ENCODE measurements at regions not wholly inside any gene's neighbourhood (a gene's known extent, or its start where the extent isn't known, plus 50 kb on each side); places are given as distances from the start of the nearest gene placed in this dataset.

DNA sequence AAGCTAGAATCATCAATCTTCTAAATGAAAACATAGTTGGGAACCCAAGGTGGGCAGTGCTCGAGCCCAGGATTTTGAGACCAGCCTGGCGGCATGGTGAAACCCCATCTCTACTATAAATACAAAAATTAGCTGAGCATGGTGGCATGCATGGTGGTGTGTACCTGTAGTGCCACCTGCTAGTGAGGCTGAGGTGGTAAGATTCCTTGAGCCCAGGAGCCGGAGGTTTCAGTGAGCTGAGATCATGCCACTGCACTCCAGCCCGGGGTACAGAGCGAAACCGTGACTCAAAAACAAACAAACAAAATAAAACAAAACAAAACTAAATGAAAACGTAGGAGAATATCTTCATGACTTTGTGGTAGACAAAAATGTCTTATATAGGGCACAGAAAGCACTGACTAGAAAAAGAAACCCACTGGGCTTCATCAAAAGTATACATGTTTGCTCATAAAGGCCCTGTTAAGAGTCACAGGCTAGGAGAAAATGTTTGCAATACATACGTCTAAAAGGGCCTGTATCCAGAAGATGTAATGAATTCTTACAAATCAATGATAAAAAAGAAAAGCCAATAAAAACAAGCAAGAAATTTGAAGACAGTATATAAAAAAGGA, 353.6 kb downstream of the FGF9 start:
- H3K4me3 ChIP-seq (ENCODE audit: low read length in 3 of 3), result no peak overlapping the region
- H3K27ac ChIP-seq (ENCODE audit: low read depth, low read length), result no peak overlapping the region

DNA sequence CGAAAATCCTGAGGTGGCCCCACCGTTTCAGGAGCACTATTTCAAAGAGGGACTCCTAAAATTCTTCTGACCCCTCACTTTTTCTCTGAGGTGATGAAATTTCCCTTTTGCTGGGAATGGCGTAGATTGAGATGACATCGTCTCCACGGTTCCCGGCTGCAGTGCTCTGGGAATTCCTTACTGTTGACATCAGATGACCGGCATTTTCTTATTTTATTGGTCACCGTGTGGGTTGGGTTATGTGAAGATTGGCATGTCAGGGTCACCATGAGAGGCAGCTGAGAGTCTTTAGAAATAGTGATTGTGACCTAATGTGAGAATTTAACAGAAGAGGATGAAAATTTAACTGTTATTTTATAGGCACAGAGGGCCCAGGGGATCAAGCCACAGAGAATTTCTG, 356.7 kb downstream of the FGF9 start:
- H3K9me3 ChIP-seq (ENCODE audit: control insufficient read depth in 3 of 3, low read length in 3 of 3), result no peaks in the 10 kb centered on the region
- no peak overlapping the region for H3K27ac ChIP-seq (ENCODE audit: low read depth, low read length)
- no peaks in the 10 kb centered on the region for H3K4me1 ChIP-seq (ENCODE audit: control insufficient read depth in 3 of 3, insufficient read depth in 3 of 3, low read length in 3 of 3)
- no peak overlapping the region for H3K4me3 ChIP-seq (ENCODE audit: low read length in 3 of 3)
- H3K27me3 ChIP-seq (ENCODE audit: control insufficient read depth in 3 of 3, insufficient read depth in 3 of 3, low read length in 3 of 3), result no peaks in the 10 kb centered on the region
- no peaks in the 10 kb centered on the region for H3K36me3 ChIP-seq (ENCODE audit: control insufficient read depth in 3 of 3, insufficient read depth in 3 of 3, low read length in 3 of 3)
- H3K9ac ChIP-seq (ENCODE audit: low read depth in 1 of 3, low read length in 3 of 3), result no peak overlapping the region

More for the DNA sequence above, 353.6 kb downstream of the FGF9 start:
- H3K27me3 ChIP-seq (ENCODE audit: control insufficient read depth in 3 of 3, insufficient read depth in 3 of 3, low read length in 3 of 3), result no peaks in the 10 kb centered on the region
- H3K36me3 ChIP-seq (ENCODE audit: control insufficient read depth in 3 of 3, insufficient read depth in 3 of 3, low read length in 3 of 3), result no peaks in the 10 kb centered on the region
- H3K9ac ChIP-seq (ENCODE audit: low read depth in 1 of 3, low read length in 3 of 3), result no peak overlapping the region
- no peaks in the 10 kb centered on the region for H3K4me1 ChIP-seq (ENCODE audit: control insufficient read depth in 3 of 3, insufficient read depth in 3 of 3, low read length in 3 of 3)
- no peaks in the 10 kb centered on the region for H3K9me3 ChIP-seq (ENCODE audit: control insufficient read depth in 3 of 3, low read length in 3 of 3)

DNA sequence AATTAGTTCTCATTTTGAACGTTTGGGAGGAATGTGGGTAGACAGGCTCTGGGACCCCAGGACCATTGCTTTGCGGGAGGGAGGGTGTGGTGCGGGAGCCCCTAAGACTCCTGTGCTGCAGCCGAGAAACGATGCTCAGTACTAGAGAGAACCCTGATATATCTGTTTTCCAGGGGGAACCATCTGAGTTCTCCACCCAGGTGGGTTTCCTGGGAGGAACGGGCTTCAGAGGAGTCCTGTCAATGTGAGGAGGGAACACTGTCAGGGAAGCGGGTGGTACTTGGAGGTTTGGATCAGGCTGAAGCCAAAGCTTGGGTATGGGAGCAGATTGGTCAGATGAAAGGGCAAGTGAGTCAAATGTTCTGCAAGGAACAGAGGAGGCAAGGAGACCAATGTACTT, 358.0 kb downstream of the FGF9 start:
- no peaks in the 10 kb centered on the region for H3K36me3 ChIP-seq (ENCODE audit: control insufficient read depth in 3 of 3, insufficient read depth in 3 of 3, low read length in 3 of 3)
- H3K27me3 ChIP-seq (ENCODE audit: control insufficient read depth in 3 of 3, insufficient read depth in 3 of 3, low read length in 3 of 3), result no peaks in the 10 kb centered on the region
- H3K9ac ChIP-seq (ENCODE audit: low read depth in 1 of 3, low read length in 3 of 3), result no peak overlapping the region
- H3K27ac ChIP-seq (ENCODE audit: low read depth, low read length), result no peak overlapping the region
- H3K4me1 ChIP-seq (ENCODE audit: control insufficient read depth in 3 of 3, insufficient read depth in 3 of 3, low read length in 3 of 3), result no peaks in the 10 kb centered on the region
- H3K9me3 ChIP-seq (ENCODE audit: control insufficient read depth in 3 of 3, low read length in 3 of 3), result no peaks in the 10 kb centered on the region
- no peak overlapping the region for H3K4me3 ChIP-seq (ENCODE audit: low read length in 3 of 3)

DNA sequence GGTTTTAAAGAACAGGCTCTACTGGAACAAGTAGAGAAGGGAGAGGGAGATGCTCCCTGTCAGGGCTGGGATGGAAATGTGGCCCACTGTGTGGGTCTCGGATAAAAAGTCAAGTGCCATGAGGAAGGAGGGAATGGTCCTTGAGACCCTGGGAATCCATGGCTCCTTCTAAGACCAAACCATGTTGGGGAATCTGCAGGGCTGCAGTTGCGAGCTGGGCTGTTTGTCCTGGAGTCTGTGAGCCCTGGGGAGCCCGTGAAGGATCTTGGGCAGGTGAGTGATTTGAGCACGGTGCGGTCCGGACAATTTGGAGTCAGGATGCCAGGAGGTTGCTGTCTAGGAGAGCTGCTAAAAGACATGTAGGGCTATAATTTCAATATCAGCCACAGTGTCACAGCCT, 359.4 kb downstream of the FGF9 start:
- Histone ChIP-seq H3K36me3 (ENCODE audit: control insufficient read depth in 3 of 3, insufficient read depth in 3 of 3, low read length in 3 of 3) (no peaks in the 10 kb centered on the region), H3K4me3 (ENCODE audit: low read length in 3 of 3) (no peak overlapping the region), H3K9ac (ENCODE audit: low read depth in 1 of 3, low read length in 3 of 3) (no peak overlapping the region), H3K9me3 (ENCODE audit: control insufficient read depth in 3 of 3, low read length in 3 of 3) (no peaks in the 10 kb centered on the region), H3K4me1 (ENCODE audit: control insufficient read depth in 3 of 3, insufficient read depth in 3 of 3, low read length in 3 of 3) (no peaks in the 10 kb centered on the region), H3K27ac (ENCODE audit: low read depth, low read length) (no peak overlapping the region), H3K27me3 (ENCODE audit: control insufficient read depth in 3 of 3, insufficient read depth in 3 of 3, low read length in 3 of 3) (no peaks in the 10 kb centered on the region)

DNA sequence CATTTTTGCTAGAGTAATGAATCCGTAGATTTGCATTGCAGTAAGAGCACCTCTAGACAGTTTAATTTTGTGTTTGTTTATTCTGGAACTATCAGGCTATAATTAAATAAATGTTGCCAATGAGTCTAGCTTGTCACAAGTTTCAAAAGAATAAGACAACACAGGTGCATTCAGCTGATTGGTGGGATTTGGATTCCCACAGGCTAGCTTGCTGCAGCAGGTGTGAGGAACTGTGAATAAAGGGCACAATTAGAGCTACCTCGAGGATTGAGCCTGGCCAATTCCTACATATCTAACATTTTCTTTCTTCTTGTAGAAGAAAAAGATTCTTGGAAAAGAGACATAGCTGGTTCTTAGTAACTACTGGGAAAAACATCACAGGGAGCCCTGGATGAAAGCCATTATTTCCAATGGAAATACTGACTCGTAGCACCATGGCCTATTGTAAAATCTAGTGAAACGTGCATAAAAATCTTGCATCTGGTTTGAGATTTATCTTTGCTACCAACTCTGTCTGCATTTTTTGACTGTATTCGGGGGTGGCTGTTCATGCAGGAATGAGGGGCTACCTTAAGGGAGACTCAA, 360.9 kb downstream of the FGF9 start:
- Histone ChIP-seq H3K4me3 (ENCODE audit: low read length in 3 of 3) (no peak overlapping the region), H3K27ac (ENCODE audit: low read depth, low read length) (no peak overlapping the region), H3K9ac (ENCODE audit: low read depth in 1 of 3, low read length in 3 of 3) (no peak overlapping the region), H3K27me3 (ENCODE audit: control insufficient read depth in 3 of 3, insufficient read depth in 3 of 3, low read length in 3 of 3) (no peaks in the 10 kb centered on the region), H3K4me1 (ENCODE audit: control insufficient read depth in 3 of 3, insufficient read depth in 3 of 3, low read length in 3 of 3) (no peaks in the 10 kb centered on the region), H3K9me3 (ENCODE audit: control insufficient read depth in 3 of 3, low read length in 3 of 3) (no peaks in the 10 kb centered on the region), H3K36me3 (ENCODE audit: control insufficient read depth in 3 of 3, insufficient read depth in 3 of 3, low read length in 3 of 3) (no peaks in the 10 kb centered on the region)

DNA sequence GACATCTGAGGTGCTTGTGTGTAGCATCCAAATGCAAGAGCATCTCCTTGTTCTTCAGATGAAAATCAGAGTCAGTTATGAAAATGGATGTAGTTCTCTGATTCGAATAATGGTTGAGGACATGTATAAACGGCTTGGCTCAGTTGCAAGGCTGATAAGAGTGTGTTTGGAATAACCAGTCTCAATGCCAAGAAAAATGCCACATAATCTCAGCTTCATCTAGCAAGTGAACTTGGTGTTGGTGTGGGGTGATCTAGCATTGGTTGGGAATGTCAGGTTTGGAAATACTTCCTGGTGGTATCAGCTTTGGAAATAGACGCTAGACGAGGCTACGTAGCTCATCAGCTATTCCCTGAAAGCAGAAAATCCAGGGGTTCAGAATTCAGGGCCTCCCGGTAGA, 362.0 kb downstream of the FGF9 start:
- H3K9me3 ChIP-seq (ENCODE audit: control insufficient read depth in 3 of 3, low read length in 3 of 3), result no peaks in the 10 kb centered on the region
- H3K27ac ChIP-seq (ENCODE audit: low read depth, low read length), result no peak overlapping the region
- no peak overlapping the region for H3K4me3 ChIP-seq (ENCODE audit: low read length in 3 of 3)
- no peaks in the 10 kb centered on the region for H3K36me3 ChIP-seq (ENCODE audit: control insufficient read depth in 3 of 3, insufficient read depth in 3 of 3, low read length in 3 of 3)
- H3K27me3 ChIP-seq (ENCODE audit: control insufficient read depth in 3 of 3, insufficient read depth in 3 of 3, low read length in 3 of 3), result no peaks in the 10 kb centered on the region
- H3K4me1 ChIP-seq (ENCODE audit: control insufficient read depth in 3 of 3, insufficient read depth in 3 of 3, low read length in 3 of 3), result no peaks in the 10 kb centered on the region
- H3K9ac ChIP-seq (ENCODE audit: low read depth in 1 of 3, low read length in 3 of 3), result no peak overlapping the region

DNA sequence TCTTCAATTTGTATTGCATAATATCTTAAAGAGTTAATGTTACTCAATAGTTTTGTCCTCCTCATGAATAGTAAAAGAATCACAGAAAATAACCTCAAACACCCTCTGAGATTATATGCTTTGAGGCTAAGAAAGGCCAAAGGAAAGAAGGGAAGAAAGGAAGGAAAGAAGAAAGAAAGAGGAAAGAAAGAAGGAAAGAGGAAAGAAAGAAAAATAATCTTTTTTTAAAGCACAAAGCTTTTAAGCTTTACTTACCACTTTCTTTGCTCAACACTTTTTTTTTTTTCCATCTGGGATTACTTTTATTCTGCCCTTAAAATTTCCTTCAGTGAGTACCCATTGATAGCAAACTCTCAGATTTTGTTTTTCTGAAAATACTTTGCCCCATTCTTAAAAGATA, 369.1 kb downstream of the FGF9 start:
- Histone ChIP-seq H3K9me3 (ENCODE audit: control insufficient read depth in 3 of 3, low read length in 3 of 3) (no peaks in the 10 kb centered on the region), H3K27me3 (ENCODE audit: control insufficient read depth in 3 of 3, insufficient read depth in 3 of 3, low read length in 3 of 3) (no peaks in the 10 kb centered on the region), H3K4me3 (ENCODE audit: low read length in 3 of 3) (no peak overlapping the region), H3K36me3 (ENCODE audit: control insufficient read depth in 3 of 3, insufficient read depth in 3 of 3, low read length in 3 of 3) (no peaks in the 10 kb centered on the region), H3K27ac (ENCODE audit: low read depth, low read length) (no peak overlapping the region), H3K4me1 (ENCODE audit: control insufficient read depth in 3 of 3, insufficient read depth in 3 of 3, low read length in 3 of 3) (no peaks in the 10 kb centered on the region), H3K9ac (ENCODE audit: low read depth in 1 of 3, low read length in 3 of 3) (no peak overlapping the region)

DNA sequence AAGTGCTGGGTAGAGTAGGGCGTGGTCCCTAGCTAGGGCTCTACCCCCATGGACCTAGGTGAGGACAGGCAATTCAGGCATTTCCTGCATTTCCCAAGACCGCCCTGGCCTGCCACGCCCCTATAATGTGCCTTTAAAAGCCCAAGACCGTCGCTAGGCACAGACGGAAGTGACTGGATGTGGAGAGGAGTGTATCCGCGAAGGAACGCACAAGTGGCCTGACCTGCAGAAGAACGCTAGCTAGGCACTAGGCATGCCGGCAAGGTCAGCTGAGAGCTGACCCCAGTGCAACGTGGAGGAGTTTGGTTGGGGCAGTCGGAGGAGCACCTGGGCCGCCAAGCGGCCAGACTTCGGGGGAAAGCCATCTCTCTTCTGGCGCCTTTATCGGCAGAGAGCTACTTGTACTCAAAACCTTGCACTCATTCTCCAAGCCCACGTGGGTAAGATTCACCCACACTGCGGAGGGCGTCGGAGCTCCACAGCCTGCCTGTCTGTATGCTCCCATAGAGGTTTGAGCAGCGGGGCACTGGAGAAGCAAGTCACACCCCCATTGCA, 370.0 kb downstream of the FGF9 start:
- H3K36me3 ChIP-seq (ENCODE audit: control insufficient read depth in 3 of 3, insufficient read depth in 3 of 3, low read length in 3 of 3), result no peaks in the 10 kb centered on the region
- no peaks in the 10 kb centered on the region for H3K27me3 ChIP-seq (ENCODE audit: control insufficient read depth in 3 of 3, insufficient read depth in 3 of 3, low read length in 3 of 3)
- no peaks in the 10 kb centered on the region for H3K9me3 ChIP-seq (ENCODE audit: control insufficient read depth in 3 of 3, low read length in 3 of 3)
- H3K27ac ChIP-seq (ENCODE audit: low read depth, low read length), result no peak overlapping the region
- H3K4me3 ChIP-seq (ENCODE audit: low read length in 3 of 3), result no peak overlapping the region
- no peak overlapping the region for H3K9ac ChIP-seq (ENCODE audit: low read depth in 1 of 3, low read length in 3 of 3)
- no peaks in the 10 kb centered on the region for H3K4me1 ChIP-seq (ENCODE audit: control insufficient read depth in 3 of 3, insufficient read depth in 3 of 3, low read length in 3 of 3)

DNA sequence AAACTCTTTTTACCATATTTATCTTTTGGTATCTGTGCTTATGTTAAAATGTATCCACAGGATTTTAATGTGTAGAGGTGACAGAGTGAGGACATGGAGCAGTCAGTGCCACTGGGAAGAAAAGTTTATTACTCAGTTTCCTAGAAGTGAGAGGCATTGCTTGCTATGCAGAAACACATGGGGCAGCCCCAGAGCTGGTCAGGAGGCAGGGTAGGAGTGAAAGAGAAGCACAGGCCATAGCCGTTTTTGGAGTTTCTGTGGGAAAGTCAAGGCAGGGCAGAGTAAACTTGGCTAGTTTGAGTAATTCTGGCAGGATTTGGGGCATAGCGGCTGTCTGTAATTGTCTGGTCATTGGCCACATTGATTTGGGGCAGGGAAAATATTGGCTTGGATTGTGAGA, 370.9 kb downstream of the FGF9 start:
- Histone ChIP-seq H3K27me3 (ENCODE audit: control insufficient read depth in 3 of 3, insufficient read depth in 3 of 3, low read length in 3 of 3) (peaks cover 0 to 2% (median 0%) of the 10 kb centered on the region in 3 donors), H3K9ac (ENCODE audit: low read depth in 1 of 3, low read length in 3 of 3) (no peak overlapping the region), H3K4me3 (ENCODE audit: low read length in 3 of 3) (no peak overlapping the region), H3K36me3 (ENCODE audit: control insufficient read depth in 3 of 3, insufficient read depth in 3 of 3, low read length in 3 of 3) (no peaks in the 10 kb centered on the region), H3K4me1 (ENCODE audit: control insufficient read depth in 3 of 3, insufficient read depth in 3 of 3, low read length in 3 of 3) (no peaks in the 10 kb centered on the region), H3K9me3 (ENCODE audit: control insufficient read depth in 3 of 3, low read length in 3 of 3) (no peaks in the 10 kb centered on the region), H3K27ac (ENCODE audit: low read depth, low read length) (no peak overlapping the region)

DNA sequence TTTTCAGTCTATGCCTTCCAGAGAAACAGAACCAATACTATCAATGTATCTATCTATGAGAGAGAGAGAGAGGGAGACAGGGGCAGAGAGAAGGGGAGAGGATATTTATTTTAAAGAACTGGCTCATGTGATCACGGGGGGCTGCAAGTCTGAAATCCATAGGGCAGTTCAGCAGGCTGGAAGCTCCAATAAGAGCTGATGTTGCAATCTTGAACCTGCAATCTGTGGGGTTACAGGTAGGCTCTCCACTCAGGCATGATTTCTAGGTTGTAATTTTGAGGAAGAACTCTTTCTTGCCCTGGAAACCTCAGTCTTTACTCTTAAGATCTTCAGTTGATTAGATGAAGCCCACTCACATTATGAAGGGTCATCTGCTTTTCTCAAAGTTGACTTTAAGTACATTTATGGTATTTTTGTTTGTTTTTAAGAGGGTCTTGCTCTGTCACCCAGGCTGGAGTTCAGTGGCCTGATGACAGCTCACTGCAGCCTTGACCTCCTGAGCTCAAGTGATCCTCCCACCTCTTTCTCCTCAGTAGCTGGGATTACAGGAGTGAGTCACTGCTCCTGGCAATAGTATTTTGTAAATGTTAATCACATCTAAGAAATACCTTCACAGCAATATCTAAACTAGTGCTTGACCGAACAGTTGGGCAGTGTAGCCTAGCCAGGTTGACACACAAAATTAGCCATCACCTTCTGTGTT, 376.4 kb downstream of the FGF9 start:
- no peaks in the 10 kb centered on the region for H3K9me3 ChIP-seq (ENCODE audit: control insufficient read depth in 3 of 3, low read length in 3 of 3)
- no peak overlapping the region for H3K9ac ChIP-seq (ENCODE audit: low read depth in 1 of 3, low read length in 3 of 3)
- no peak overlapping the region for H3K4me3 ChIP-seq (ENCODE audit: low read length in 3 of 3)
- H3K36me3 ChIP-seq (ENCODE audit: control insufficient read depth in 3 of 3, insufficient read depth in 3 of 3, low read length in 3 of 3), result no peaks in the 10 kb centered on the region
- no peak overlapping the region for H3K27ac ChIP-seq (ENCODE audit: low read depth, low read length)
- H3K27me3 ChIP-seq (ENCODE audit: control insufficient read depth in 3 of 3, insufficient read depth in 3 of 3, low read length in 3 of 3), result peaks cover 0 to 2% (median 0%) of the 10 kb centered on the region in 3 donors
- no peaks in the 10 kb centered on the region for H3K4me1 ChIP-seq (ENCODE audit: control insufficient read depth in 3 of 3, insufficient read depth in 3 of 3, low read length in 3 of 3)

Measured in skeletal muscle tissue (tissue), 3 donors.